NCI-H2196 (cell line): ENCODE measurements at regions not wholly inside any gene's neighbourhood (a gene's known extent, or its start where the extent isn't known, plus 50 kb on each side); places are given as distances from the start of the nearest gene placed in this dataset.

Experiments used
- DNase-seq: peaks from one replicate; lab custom pipeline; 2025; ENCODE audit not compliant: unreplicated experiment; lab: John Stamatoyannopoulos, UW

GRCh38 chr9:75610246-75610645 is 280.2 kb upstream of the PCSK5 start:
- no peak for DNase-seq

- DNase-seq, result no peak
Observed at GRCh38 chr9:75612205-75612604, 278.3 kb upstream of the PCSK5 start.

GRCh38 chr9:75612754-75613153 is 277.7 kb upstream of the PCSK5 start:
- no peak for DNase-seq

- peak; percentile 3 for DNase-seq
Observed at GRCh38 chr9:75615284-75615683, 275.2 kb upstream of the PCSK5 start.

- DNase-seq, result no peak
Observed at GRCh38 chr9:75616052-75616451, 274.4 kb upstream of the PCSK5 start.

GRCh38 chr9:75616841-75617566 is 273.5 kb upstream of the PCSK5 start:
- no peak for DNase-seq

GRCh38 chr9:75623462-75623861 is 267.0 kb upstream of the PCSK5 start:
- DNase-seq, result no peak

GRCh38 chr9:75624998-75625397 is 265.5 kb upstream of the PCSK5 start:
- peak; percentile 6 for DNase-seq

GRCh38 chr9:75626860-75627259 is 263.6 kb upstream of the PCSK5 start:
- no peak for DNase-seq

GRCh38 chr9:75628952-75629351 is 261.5 kb upstream of the PCSK5 start:
- no peak for DNase-seq

GRCh38 chr9:75633451-75634057 is 256.9 kb upstream of the PCSK5 start:
- DNase-seq, result no peak

- no peak for DNase-seq
Observed at GRCh38 chr9:75636427-75637045, 253.9 kb upstream of the PCSK5 start.

GRCh38 chr9:75639971-75640610 is 250.4 kb upstream of the PCSK5 start:
- no peak for DNase-seq

- no peak for DNase-seq
Observed at GRCh38 chr9:75642522-75642921, 248.0 kb upstream of the PCSK5 start.

GRCh38 chr9:75644649-75645048 is 245.8 kb upstream of the PCSK5 start:
- DNase-seq, result no peak

GRCh38 chr9:75648034-75648433 is 242.4 kb upstream of the PCSK5 start:
- no peak for DNase-seq

- DNase-seq, result no peak
Observed at GRCh38 chr9:75649060-75649459, 241.4 kb upstream of the PCSK5 start.

GRCh38 chr9:75651709-75652108 is 238.8 kb upstream of the PCSK5 start:
- no peak for DNase-seq

- no peak for DNase-seq
Observed at GRCh38 chr9:75653335-75653734, 237.1 kb upstream of the PCSK5 start.

- DNase-seq, result no peak
Observed at GRCh38 chr9:75653750-75654149, 236.7 kb upstream of the PCSK5 start.

GRCh38 chr9:75657015-75657414 is 233.5 kb upstream of the PCSK5 start:
- DNase-seq, result no peak
